Prostate gland (tissue), 2 donors: ENCODE measurements at regions not wholly inside any gene's neighbourhood (a gene's known extent, or its start where the extent isn't known, plus 50 kb on each side); places are given as distances from the start of the nearest gene placed in this dataset.

ENCODE experiments used
- POLR2A ChIP-seq: fragments of 450-650 bp; IDR thresholded peaks from one replicate; pipeline ENCODE4 v1.6.1; 2016; ENCODE audit warnings: antibody characterized with exemption, mild to moderate bottlenecking
- TF ChIP-seq, protein P1 (sequence below), 4 experiments: fragments of 200-600 bp in 2 of 4; fragments of 450-650 bp in 2 of 4; sonication (generic) in 2 of 4; IDR thresholded peaks; 1 replicate in 3 of 4; 2 replicates in 1 of 4; pipeline ENCODE4 v1.5.1; 2016 to 2019; ENCODE audit warnings: antibody characterized with exemption in 4 of 4, mild to moderate bottlenecking in 2 of 4, moderate library complexity in 2 of 4

GRCh38 chr17:17425005-17425404 lies 51.8 kb upstream of the MED9 start:
- no peak for TF ChIP-seq POLR2A
- TF ChIP-seq, protein P1, sequence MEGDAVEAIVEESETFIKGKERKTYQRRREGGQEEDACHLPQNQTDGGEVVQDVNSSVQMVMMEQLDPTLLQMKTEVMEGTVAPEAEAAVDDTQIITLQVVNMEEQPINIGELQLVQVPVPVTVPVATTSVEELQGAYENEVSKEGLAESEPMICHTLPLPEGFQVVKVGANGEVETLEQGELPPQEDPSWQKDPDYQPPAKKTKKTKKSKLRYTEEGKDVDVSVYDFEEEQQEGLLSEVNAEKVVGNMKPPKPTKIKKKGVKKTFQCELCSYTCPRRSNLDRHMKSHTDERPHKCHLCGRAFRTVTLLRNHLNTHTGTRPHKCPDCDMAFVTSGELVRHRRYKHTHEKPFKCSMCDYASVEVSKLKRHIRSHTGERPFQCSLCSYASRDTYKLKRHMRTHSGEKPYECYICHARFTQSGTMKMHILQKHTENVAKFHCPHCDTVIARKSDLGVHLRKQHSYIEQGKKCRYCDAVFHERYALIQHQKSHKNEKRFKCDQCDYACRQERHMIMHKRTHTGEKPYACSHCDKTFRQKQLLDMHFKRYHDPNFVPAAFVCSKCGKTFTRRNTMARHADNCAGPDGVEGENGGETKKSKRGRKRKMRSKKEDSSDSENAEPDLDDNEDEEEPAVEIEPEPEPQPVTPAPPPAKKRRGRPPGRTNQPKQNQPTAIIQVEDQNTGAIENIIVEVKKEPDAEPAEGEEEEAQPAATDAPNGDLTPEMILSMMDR (IDR thresholded peaks at IDR 0.05) = no peak
